ENCODE measurements at regions not wholly inside any gene's neighbourhood (a gene's known extent, or its start where the extent isn't known, plus 50 kb on each side); places are given as distances from the start of the nearest gene placed in this dataset.

GRCh38 chr17:74040729-74041128, 162.7 kb upstream of the RPL38 start:
- DNase-seq (no peak), ATAC-seq (no peak)
- Histone ChIP-seq H3K4me1 (no peaks in the 10 kb centered on the region), H3K4me3 (no peak overlapping the region), H3K9me3 (no peaks in the 10 kb centered on the region), H3K27ac (no peak overlapping the region), H3K36me3 (no peaks in the 10 kb centered on the region), H3K27me3 (no peaks in the 10 kb centered on the region)
- no peak for TF ChIP-seq CTCF (IDR thresholded peaks at IDR 0.05)
- intact Hi-C loops (cut with DNase I), result no loop called here

- Histone ChIP-seq H3K4me3 (no peak overlapping the region), H3K9me3 (no peaks in the 10 kb centered on the region), H3K4me1 (no peaks in the 10 kb centered on the region), H3K27ac (no peak overlapping the region), H3K36me3 (no peaks in the 10 kb centered on the region), H3K27me3 (no peaks in the 10 kb centered on the region)
- DNase-seq (no peak), ATAC-seq (no peak)
- intact Hi-C loops (cut with DNase I), result no loop called here
- no peak for TF ChIP-seq CTCF (IDR thresholded peaks at IDR 0.05)
Observed at GRCh38 chr17:74041869-74042640, 161.4 kb upstream of the RPL38 start.

- no peak for TF ChIP-seq CTCF (IDR thresholded peaks at IDR 0.05)
- ATAC-seq (peak; percentile 55), DNase-seq (peak in 1 of 4 donors; percentile 54)
- intact Hi-C loops (cut with DNase I), result no loop called here
- Histone ChIP-seq H3K9me3 (no peaks in the 10 kb centered on the region), H3K27ac (no peak overlapping the region), H3K27me3 (peaks cover 0 to 4% of the 10 kb centered on the region in 2 donors), H3K36me3 (no peaks in the 10 kb centered on the region), H3K4me1 (no peaks in the 10 kb centered on the region), H3K4me3 (no peak overlapping the region)
Observed at GRCh38 chr17:74042744-74043486, 160.6 kb upstream of the RPL38 start.

- H3K27me3 ChIP-seq, result peaks cover 0 to 14% of the 10 kb centered on the region in 2 donors
- H3K4me3 ChIP-seq, result no peak overlapping the region
- no peak for TF ChIP-seq CTCF (IDR thresholded peaks at IDR 0.05)
- no peaks in the 10 kb centered on the region for H3K4me1 ChIP-seq
- no peaks in the 10 kb centered on the region for H3K9me3 ChIP-seq
- ATAC-seq (peak; percentile 85), DNase-seq (peak in 2 of 4 donors; percentile 20 to 35)
- intact Hi-C loops (cut with DNase I), result no loop called here
- no peaks in the 10 kb centered on the region for H3K36me3 ChIP-seq
- H3K27ac ChIP-seq, result no peak overlapping the region
Observed at GRCh38 chr17:74043976-74044375, 159.5 kb upstream of the RPL38 start.

- H3K4me1 ChIP-seq, result no peaks in the 10 kb centered on the region
- no peaks in the 10 kb centered on the region for H3K9me3 ChIP-seq
- intact Hi-C loops (cut with DNase I), result no loop called here
- peaks cover 0 to 32% of the 10 kb centered on the region in 2 donors for H3K27me3 ChIP-seq
- ATAC-seq, result no peak
- no peak overlapping the region for H3K4me3 ChIP-seq
- no peak overlapping the region for H3K27ac ChIP-seq
- TF ChIP-seq CTCF (IDR thresholded peaks at IDR 0.05), result no peak
- DNase-seq, result no peak
- no peaks in the 10 kb centered on the region for H3K36me3 ChIP-seq
Observed at GRCh38 chr17:74045608-74046280, 157.7 kb upstream of the RPL38 start.

Data from left lung (tissue), 4 donors.